Activated CD8-positive, alpha-beta memory T cell treated with anti-CD3 and anti-CD28 coated beads, Interleukin-2, amount 50 U/mL, for 48 hours (primary cell): ENCODE measurements at regions not wholly inside any gene's neighbourhood (a gene's known extent, or its start where the extent isn't known, plus 50 kb on each side); places are given as distances from the start of the nearest gene placed in this dataset.
A peak's percentile ranks its signal among the peaks of the same experiment; 100 is the strongest.

Source experiments
- DNase-seq: peaks from one replicate; pipeline ENCODE4 v3.0.0-alpha.2; 2020

DNA sequence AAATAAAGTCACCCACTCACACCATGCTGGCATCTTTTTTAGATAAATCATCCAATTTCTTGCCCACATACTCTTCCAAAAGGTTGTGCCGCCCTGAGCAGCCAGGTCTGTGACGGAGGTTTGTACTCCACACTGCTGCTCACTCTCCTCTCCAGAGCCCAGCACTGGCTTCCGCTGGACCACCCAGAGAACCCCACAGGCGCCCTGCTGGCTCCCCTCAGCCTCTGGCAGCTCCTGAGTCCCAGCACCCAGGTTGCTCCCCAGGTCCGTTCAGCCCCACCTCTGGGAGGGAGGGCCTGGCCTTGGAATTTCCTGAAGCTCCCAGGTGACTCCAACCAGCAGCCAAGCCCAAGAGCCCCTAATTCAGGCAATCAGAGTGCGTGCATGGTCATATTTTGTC lies 131.7 kb upstream of the CST7 start:
- no peak for DNase-seq

DNA sequence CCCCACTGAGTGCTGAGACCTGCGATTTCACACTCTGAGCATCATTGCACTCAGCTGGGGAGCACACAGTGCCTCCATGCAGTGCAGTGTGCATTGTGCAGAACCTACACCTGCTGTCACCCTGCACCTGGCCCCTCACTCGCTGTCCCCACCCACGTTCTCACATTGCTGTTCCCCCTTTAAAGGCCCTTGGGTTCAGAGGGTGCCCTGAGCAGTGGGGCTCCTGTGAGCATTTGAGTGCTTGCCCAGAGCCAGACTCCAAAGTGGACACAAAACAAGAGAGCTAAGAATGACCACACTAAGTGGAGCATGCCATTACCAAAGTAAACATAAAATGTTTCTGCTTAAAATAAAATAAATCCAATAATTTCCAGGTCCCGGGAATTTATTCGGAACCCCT lies 131.0 kb upstream of the CST7 start:
- DNase-seq, result no peak

DNA sequence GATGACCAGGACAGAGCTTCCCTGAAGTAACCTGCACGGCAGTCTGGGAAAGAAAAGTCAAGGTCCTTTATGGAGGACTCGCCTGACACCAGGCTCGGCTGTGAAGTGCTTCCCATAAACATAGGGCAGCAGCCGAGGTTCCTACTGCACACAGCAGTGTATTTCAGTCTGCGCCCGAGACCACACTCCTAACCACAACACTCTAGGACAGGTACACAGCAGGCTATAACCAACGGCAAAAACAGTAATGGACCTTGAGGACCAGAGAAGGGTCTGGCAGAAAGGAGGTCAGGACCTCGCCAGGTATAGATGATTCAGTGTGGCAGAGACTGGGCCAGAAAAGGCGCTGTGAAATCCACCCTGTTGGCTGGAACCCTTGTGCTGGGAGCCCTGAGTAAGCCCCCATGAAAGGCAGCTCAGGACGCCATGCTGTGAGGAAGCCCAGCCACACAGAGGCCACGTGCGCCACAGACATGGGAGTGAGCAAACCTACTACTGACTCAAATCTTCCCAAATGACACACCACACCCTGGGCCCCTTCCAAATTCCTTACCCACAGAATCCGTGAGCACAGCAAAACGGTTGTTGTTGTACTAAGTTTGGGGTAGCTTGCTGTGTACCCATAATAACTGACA lies 129.6 kb upstream of the CST7 start:
- DNase-seq, result no peak

DNA sequence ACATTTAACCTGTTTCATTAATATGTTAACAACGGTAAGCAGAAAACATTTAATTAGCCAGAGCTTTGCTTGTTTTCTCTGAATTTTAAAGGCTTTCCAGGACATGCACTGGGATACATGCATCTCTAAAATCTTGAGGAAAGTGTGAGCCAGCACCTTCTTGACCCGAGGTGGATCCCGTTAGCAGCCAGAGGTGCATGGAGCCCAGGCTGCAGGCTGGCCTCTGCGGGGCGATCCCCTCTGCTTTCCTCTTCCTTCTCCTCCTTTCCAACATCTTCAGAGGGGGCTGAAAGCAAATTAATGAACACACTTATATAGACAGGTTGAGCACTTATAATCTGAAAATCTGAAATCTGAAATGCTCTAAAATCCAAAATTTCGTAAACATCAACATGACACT lies 128.7 kb upstream of the CST7 start:
- DNase-seq, result no peak

DNA sequence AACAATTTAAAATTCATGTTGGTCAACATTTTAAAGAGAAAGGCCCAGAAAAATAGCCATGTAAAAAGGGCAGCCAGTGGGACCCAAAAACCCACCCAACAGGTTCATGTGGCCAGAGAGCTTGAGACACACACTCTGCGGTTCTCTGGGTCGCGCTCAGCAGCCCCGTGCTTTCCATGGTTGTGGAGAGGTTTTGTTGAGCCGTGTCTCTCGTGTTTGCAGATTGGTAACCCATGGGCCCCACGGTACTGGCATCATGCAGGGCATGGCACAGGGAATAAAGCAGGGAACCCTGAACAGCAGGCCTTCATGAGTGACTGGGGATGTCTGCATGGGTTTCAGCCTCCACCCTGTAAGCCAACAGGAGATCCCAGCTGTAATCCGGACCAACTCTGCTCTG lies 127.7 kb upstream of the CST7 start:
- no peak for DNase-seq

DNA sequence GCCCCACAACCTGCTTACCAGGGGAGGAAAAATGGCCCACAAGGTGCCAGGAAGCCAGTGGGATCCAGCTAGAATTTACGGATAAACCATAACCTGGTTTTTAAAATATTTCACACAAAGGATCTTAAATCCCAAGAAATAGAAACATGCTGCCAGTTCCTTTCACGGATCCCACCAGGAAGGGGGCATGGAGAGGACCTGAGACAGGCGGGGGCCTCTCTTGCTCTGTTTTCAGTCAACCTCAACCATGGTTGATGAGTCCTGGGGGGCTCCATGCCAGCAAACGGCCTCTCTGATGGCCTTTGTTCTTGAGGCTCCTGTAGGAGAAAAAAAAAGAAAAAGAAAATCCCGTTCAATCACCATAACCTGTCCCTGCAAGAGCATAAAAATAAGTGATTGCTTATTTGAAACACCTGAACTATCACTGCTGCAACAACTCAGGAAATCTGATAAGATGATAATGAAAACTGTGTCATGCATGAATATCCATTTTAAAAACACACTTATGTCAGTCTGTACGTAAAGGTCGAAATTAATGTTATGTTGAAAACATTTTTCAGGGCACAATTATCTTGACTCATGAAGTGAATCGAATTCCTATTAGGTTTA lies 125.8 kb upstream of the CST7 start:
- no peak for DNase-seq

DNA sequence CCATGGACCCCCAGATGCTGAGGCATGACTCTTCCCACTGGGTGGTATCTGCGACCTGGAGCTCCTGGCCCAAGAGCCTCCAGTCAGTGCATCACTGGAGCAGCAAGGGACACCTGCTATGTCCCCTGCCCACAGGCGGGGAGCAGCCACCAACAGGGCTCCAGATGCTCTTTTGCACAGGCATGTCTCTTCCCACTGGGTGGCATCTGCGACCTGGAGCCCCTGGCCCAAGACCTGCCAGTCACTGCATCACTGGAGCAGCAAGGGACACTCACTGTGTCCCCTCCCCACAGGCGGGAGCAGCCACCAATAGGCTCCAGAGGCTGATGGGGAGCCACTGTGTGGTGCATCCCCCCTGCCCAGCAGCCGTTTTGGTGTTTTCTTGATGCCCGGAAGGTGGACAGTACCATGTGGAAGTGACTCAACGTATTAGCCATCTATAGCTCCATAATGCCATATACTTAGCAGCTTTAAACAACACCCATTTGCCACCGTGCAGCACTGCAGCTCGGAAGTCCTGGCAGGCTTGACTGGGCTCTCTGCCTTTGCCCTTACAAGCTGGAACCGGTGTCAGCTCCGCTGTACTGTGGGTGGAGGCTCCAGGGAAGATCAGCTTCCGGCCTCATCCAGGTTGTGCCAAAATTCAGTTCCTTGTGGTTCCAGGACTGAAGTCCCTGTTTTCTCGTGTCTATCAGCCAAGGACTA lies 124.9 kb upstream of the CST7 start:
- no peak for DNase-seq

DNA sequence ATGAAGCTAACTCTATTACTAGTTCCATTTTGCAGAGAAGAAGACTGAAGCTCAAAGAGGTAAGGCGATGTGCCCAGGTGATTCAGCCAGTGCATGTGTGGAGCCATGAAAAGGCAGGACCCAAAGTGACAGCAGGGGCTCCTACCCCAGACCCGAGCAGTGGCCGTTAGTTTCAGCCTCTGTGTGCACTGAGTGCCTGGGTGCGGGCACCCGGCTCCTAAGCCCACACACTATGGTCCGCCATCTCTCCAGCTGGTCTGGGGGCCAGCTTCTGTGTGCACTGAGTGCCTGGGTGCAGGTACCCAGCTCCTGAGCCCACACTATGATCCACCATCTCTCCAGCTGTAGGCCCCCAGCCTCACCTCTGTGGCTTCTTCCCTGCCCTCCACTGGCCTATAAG lies 123.5 kb upstream of the CST7 start:
- DNase-seq, result no peak

DNA sequence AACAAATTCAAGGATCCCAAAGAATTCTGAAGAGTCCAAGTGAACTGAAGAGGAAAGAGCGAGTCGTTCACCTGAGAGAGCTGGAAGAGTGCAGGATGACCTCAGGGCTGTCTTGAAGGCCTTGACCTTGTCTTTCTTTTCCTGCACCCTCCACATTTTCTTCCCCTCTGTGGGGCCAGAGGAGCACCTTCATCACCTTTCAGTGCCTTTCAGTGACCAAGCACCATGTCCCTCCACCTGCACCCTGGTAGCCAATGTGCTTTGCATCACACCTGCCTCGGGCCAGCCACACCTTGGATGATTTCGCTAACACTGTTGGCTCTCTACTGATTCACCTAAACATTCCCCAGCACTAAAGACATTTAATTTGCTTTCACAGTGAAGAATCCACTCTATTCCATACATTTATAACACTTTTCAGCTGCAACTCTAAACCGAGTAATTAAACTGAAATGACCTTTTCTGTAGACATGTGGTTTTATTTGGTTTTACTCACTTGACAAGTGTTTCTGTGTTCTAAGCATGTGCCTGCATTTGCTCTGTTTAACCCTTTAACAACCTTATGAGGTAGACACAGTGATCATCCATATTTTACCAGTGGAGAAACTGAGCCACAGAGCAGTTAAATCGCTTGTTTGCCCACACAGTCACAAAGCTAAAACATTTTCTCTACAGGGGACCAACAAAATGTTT lies 121.3 kb upstream of the CST7 start:
- DNase-seq, result peak; percentile 25

DNA sequence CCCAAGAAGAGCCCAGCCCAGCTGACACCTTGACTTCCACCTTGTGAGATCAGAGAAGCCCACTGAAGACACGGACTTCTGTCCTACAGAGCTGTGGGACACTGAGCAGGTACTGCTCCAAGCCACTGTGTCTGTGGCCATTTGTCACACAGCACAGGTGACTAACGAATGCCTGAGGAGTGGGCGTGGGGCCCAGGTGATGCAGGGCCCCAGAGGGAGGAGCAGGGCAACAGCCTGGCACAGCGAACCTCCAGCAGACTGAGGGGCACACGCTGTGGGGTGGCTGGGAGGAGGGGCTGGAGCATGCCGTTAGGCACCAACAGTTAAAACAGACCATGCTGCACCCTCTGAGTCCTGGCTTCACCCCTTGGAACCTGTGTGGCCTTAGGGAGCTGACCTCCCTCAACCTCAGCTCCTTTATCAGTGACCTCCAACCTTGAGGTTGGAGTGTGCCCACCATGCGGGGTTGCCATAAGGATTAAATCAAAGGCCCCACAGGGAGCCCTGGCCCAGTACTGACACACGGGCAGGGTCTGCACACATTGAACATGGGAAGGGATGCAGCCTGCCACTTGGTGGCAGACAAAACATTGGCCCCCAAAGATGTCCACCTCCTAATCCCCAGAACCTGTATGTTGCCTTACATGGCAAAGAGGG lies 119.9 kb upstream of the CST7 start:
- DNase-seq, result no peak

DNA sequence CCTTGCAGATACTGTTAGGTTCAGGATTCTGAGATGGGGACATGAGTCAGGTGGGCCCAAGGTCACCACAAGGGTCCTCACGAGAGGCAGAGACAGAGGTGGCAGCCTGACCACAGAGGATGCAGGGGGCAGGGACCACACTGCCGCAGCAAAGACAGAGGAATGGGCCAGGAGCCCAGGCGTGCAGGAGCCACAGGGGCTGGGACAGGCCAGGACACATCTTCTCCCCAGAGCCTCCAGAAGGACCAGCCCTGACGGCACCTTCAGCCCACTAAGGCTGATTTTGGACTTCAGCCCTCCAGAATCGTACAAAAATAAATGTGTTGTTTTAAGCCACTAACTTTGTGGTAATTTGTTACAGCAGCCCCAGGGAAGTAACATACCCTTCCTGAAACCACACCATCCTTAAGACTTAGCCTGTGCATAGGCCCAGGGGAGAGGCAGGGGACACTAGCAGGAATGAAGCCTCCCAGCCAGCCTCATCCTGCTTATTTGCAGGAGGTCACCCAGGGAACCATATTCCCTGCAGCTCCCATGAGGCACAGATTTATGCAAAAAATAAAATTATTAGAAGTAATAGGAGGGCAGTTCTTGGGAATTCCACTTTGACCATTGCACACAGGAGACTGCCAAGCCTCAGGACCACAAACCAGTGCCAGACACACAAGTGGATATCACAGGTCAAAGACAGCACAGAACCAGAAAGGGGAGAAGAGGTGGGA lies 119.3 kb upstream of the CST7 start:
- no peak for DNase-seq

DNA sequence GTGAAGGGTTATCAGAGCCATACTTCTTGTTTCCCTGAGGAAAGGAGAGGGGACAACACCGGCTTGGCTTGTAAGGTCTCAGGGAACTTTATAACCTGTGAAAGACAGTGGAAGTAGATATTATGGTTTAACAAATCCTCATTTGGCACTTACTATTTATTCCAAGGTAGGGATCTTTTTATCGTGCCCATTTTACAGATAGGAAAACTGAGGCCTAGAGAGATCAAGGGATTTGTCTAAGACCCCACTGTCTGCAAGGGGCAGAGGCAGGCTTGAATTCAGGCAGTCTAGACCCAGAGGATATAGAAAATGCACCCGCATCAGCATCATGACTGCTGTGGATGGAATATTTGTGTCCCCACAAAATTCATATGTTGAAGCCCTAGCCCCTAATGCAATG lies 118.4 kb upstream of the CST7 start:
- DNase-seq, result no peak

DNA sequence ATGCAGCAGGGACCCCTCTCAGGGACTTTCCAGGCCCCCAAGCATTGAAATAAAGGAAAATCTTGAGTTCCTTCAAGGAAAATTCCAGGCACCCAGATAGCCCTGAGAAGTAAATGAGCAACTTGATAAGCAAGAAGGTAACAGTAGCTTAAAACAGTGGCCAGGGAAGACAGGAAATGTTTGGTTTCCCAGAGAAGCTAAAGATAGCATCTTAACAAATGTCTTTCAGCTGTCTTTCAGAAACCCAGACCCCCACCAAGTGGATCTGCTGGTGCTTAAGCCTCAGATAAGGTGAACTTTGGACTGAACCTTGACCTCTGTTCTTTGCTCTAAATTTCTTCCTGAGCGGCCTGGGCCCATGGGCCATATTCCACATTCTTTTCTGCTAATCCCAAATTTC lies 117.8 kb upstream of the CST7 start:
- DNase-seq, result no peak

DNA sequence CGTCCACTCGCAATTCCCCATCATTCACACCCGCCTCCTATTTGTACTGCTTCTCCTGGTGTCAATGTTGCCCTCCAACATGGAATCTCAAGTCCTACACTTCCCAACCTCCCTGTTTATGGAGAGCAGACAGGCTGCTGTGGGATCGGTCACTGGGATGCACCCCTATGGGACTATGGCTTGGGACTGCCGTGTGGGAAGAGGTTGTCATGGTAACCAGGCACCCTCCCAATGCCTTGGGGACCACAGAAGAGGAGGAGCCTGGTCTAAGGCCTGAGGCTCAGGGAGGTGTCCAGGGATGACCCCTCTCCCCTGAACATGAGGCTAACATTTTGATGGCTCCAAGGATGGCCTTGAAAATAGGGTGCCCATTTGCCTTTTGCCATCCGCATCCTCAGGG lies 116.6 kb upstream of the CST7 start:
- no peak for DNase-seq

DNA sequence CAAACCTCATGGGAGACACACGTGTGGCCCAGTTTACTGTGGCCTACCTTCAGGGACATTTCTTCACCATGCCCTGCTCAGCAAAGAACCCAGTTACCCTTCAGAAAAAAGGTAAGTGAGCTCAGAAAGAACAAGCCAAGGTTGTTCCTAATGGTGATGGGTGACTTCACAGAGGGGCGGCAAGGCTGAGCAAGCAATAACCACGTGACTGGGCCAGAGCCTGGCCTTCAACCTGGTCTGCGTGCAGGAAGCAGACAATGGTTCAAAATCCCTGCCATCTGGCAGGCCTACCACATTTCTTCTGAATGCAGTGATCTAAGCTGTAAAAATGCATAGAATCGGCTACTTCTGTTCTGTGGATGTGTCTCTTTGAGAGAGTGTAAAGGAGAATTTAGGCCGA lies 115.5 kb upstream of the CST7 start:
- DNase-seq, result no peak

DNA sequence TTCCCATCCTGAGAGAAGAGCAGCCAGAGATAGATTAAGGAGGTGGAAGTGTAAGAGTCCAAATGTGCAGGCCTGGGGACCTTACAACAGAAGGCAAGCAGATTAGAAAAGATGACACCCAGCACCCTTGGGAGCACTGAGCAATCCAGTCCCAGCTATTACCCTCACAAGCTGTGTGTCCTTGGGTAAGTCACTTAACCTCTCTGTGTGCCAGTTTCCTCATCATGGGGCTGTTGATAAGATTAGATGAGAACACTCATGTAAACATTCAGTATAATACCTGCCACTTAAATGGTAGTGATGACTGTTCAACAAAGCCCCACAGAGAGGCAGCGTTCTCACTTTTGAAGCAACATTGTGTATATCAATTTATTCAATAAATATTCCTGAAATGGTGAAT lies 114.8 kb upstream of the CST7 start:
- DNase-seq, result no peak

DNA sequence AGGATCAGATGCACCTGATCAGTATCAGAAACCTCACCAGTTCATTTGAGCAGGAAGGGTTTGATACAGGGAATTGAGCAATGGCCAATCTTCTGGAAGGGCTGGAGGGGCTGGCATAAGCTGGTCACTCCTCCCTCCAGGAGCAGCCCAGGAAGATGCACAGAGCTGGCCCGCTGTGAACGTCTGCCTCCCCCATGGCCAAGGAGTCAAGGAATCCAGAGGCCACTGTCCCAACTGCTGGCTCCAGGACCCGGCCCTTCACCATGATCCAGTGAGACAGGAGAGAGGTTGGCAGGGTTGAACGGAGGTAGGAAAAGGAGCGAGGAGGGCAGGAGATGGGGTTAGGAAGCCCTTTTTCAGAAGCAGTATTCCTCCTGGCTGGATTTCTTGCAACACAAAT lies 113.9 kb upstream of the CST7 start:
- no peak for DNase-seq

DNA sequence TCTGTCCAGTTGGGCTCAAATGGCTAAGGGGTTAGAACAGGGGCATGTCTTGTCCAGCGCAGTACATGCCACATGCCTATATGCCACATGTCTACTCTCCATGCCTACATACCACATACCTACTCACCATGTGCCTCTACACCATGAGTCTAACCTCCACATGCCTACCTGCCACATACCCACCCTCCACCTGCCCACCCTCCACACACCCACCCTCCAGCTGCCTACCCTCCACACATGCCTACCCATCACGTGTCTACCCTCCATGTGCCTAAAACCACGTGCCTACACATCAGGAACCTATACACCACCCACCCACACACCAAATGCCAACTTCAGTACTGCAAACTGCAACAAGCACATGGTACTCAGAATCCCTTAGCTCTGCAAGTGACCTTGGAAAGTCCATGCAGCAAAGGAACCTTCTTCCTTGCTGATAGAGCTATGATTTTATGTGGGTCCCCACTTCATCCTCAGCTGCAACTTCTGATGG lies 113.0 kb upstream of the CST7 start:
- DNase-seq, result no peak

DNA sequence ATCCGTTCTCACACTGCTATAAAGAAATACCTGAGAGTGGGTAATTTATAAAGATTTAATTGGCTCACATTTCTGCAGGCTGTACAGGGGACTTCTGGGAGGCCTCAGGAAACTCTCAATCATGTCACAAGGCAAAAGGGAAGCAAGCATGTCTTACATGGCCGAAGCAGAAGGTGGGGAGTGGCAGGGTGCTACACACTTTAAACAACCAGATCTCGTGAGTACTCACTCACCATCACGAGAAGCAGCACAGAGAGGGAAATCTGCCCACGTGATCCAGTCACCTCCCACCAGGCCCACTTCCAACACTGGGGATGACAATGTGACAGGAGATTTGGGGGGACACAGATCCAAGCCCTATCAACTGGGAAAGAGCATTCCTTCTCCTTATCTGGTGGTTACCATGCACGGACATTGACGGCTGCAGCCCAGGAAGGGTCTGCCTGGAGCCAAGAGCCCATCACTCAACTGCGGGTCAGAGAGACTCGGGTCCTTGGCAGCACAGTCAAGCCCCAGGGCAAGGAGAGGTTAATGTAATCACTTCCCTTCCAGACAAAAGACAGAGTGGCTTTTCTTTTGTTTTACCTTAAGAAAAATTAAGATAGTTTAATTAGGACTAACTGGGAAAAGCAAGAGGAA lies 112.3 kb upstream of the CST7 start:
- no peak for DNase-seq

DNA sequence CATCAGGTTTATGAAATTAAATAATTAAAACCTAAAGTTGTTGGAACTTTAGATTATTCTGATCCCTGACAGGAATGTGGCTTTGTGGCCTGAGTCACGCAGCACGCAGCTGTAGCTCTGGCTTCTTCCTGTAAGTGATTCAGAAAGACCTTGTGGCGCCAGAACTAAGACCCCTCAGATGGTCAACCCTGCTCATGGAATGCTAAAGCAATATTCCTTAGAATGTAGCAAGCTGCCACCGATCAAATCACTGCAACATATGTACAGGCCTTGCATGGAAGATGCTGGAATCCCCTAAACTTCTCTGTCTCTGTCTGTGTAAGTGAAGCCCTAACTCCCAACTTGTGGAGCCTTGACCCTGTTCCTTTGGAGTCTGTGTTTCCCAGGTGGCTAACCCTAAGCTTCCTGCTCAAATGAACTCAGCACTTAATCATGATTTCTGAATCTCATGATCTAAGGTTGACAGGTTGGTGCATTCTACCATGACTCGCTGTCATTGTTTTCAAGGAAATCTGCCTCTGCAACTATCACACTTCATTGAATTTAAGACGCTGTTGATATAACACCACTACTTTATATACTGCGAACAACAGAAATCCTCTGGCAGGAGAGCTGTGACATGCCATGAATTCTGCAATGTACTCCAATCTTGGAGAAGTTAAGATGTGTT lies 111.2 kb upstream of the CST7 start:
- no peak for DNase-seq
